GM18951 (cell line): ENCODE measurements at regions not wholly inside any gene's neighbourhood (a gene's known extent, or its start where the extent isn't known, plus 50 kb on each side); places are given as distances from the start of the nearest gene placed in this dataset.

ENCODE experiments used
- POLR2A ChIP-seq: IDR thresholded peaks from 4 replicates; pipeline ENCODE4 v1.6.1; 2011; ENCODE audit warnings: mild to moderate bottlenecking; ENCODE audit not compliant: insufficient read length, insufficient read depth; ENCODE audit errors: extremely low read depth
- in situ Hi-C: fragments of 300-500 bp; cut with MboI; formaldehyde crosslinking; loops from one replicate; pipeline ENCODE4 v1.12.0; 2022; ENCODE audit warnings: low sequenced_read_pairs, mixed read lengths, inconsistent platforms; ENCODE audit not compliant: unreplicated experiment

DNA sequence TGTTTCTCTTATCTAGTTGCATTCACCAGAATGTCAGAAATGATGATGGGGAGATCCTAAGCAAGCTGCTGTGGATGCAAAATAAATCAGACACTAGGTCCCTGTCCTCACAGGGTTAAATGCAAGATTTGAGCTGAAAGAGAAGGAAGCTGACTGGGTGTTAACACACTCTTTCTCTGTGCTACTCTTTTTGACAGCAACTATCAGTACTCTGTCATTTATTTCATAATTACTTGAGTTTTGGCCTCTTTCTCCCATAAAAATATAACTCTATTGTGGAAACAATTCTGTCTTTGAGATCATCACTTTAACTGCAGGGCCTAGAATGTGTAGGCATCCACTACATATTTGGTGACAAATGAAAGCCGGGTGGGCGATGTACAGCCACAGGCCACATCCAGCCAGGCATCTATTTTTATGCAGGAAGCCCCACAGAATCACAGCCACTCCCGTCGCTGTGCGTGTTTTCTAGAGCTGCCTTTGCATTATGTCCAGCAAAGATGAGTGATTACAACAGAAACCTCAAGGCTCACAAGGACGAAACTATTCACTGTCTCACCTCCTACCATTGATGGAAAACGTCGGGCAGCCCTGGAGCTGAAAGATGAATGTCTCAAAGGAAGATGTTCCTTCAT, 849.0 kb downstream of the RNF144A start:
- in situ Hi-C loops: no loop called here
- TF ChIP-seq POLR2A: no peak

GRCh38 chr2:7766978-7767565, 849.9 kb downstream of the RNF144A start:
- in situ Hi-C loops: no loop called here
- TF ChIP-seq POLR2A: no peak

DNA sequence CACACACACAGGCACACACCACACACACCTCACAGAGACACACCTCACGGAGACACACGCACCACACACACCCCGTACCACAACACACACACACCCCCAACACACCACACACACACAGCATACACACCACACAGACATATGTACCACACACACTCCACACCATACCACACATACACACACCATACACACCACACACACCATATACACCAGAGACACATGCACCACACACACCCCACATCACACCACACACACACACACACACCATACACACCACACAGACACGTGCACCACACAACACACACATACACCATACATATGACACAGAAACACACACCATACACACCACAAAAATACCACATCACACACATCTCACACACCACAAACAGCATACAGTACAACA, 850.7 kb downstream of the RNF144A start:
- in situ Hi-C loops: no loop called here
- no peak for TF ChIP-seq POLR2A

GRCh38 chr2:7771781-7772180, 854.6 kb downstream of the RNF144A start:
- in situ Hi-C loops: no loop called here
- no peak for TF ChIP-seq POLR2A

GRCh38 chr2:7773362-7774360, 856.4 kb downstream of the RNF144A start:
- TF ChIP-seq POLR2A: no peak
- in situ Hi-C loops: no loop called here

DNA sequence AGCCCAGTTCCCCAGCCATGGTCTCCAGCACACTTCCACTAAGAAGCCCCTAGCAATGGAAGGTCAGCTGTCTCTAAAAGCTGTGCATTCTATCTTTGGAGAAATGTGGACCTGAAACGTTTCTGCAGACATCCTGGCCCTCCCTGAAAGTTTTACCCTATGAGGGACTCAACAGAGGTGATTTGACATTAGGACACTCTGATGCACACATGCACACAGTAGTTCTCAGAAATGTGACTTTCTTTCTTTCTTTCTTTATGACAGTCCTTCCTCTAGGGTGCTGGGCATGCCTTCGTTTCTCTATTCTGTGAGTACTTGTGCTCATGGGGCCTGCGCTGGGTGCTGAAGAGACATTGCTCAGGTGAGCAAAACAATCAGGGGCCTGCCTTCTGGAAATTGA, 857.3 kb downstream of the RNF144A start:
- TF ChIP-seq POLR2A: no peak
- in situ Hi-C loops: no loop called here

GRCh38 chr2:7777668-7778067, 860.5 kb downstream of the RNF144A start:
- no peak for TF ChIP-seq POLR2A
- in situ Hi-C loops: no loop called here

- in situ Hi-C loops: no loop called here
- no peak for TF ChIP-seq POLR2A
Measured at GRCh38 chr2:7780321-7780720, 863.1 kb downstream of the RNF144A start.

DNA sequence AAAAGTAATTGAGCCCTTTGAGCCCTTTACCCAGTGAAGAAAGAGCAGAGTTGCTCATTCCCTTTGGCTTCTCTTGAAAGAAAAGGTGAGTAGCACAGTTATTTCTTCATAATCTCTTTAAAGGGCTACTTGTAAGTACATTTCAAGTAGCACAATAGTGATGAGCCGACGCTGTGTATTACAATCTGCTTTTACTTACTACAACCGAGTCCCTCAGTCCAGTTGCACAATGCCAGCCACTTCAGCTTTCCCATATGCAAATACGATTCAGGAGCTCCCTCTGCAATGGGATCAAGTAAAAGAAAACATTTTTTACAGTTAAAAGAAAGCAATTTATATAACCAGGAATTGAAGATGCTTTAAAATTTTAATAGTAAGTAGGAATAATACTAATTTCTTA, 868.5 kb downstream of the RNF144A start:
- TF ChIP-seq POLR2A: no peak

GRCh38 chr2:7788736-7789135, 871.5 kb downstream of the RNF144A start:
- in situ Hi-C loops: no loop called here

More for the DNA sequence above, 868.5 kb downstream of the RNF144A start:
- in situ Hi-C loops: no loop called here

GRCh38 chr2:7792031-7792651, 874.9 kb downstream of the RNF144A start:
- TF ChIP-seq POLR2A: no peak
- in situ Hi-C loops: no loop called here

More at GRCh38 chr2:7788736-7789135, 871.5 kb downstream of the RNF144A start:
- TF ChIP-seq POLR2A: no peak

DNA sequence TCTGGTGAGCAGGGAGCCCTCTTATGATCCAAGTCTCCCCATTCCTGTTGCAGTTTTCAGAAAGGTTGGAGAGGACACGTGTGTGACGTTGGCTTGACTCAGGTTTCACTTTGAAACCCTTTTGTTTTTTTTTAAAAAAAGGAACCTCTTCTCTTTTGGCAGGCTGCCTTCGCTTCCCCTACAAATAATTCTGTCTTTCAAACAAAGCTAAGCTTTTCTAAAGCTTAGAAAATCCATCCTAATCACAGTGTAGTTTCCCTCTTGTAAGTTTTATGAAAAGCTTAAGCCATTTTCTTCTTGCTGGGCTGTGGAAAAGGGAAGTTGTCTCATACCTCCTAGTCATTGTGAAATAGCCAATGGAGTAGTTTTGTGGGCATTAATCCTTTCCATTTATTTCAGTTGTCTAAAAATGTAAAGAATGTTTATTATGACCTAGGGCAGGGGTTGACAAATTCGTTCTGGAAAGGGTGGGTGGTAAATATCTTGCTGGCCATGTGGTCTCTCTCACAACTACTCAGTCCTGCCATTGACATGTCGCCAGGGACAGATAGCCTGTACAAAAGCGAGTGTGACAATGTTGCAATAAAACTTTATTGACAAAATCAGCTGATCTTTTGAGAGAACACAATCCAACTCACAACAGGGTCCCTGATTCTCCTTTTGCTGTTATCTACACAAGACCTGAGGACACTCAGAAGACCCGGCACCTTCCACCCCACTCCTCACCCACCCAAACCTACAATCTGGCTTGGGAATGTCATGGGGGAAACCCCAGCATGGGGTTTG, 878.8 kb downstream of the RNF144A start:
- no peak for TF ChIP-seq POLR2A
- in situ Hi-C loops: no loop called here
